ENCODE measurements at regions not wholly inside any gene's neighbourhood (a gene's known extent, or its start where the extent isn't known, plus 50 kb on each side); places are given as distances from the start of the nearest gene placed in this dataset.

DNA sequence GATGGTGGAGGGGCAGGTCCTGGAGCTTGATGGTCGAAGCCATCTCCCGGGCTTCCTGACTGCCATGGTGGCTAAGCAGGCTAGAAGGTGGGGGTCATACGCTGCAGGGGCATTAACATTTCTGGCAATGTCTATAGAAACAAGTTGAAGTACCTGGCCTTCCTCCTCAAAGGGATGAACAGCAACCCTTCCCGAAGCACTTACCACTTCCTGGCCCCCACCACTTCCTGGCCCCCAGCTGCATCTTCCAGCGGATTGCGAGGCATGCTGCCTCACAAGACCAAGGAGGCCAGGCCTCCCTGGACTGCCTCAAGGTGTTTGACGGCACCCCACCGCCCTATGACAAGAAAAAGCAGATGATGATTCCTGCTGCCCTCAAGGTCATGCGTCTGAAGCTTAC lies 97.0 kb upstream of the MOCS2 start:
- Histone ChIP-seq H4K8ac (ENCODE audit: low read depth, low read length) (no peak overlapping the region), H3K79me2 (ENCODE audit: control insufficient read depth, insufficient read depth, low read length, poor library complexity) (no peaks in the 10 kb centered on the region), H2AFZ (ENCODE audit: insufficient read depth, low read length, poor library complexity) (no peak overlapping the region), H3K9me3 (ENCODE audit: insufficient read depth, low read depth, low read length) (peaks cover 4% of the 10 kb centered on the region), H2BK12ac (ENCODE audit: low read length) (no peak overlapping the region), H2BK120ac (ENCODE audit: insufficient read depth, low read length, poor library complexity) (no peak overlapping the region), H4K91ac (ENCODE audit: low read depth, low read length) (no peak overlapping the region), H3K18ac (ENCODE audit: low read length) (no peak overlapping the region), H2AK5ac (ENCODE audit: low read length) (no peak overlapping the region), H3K36me3 (ENCODE audit: control insufficient read depth in 1 of 2, insufficient read depth in 2 of 2, low read length in 2 of 2) (no peaks in the 10 kb centered on the region), H4K12ac (ENCODE audit: low read depth, low read length) (no peak overlapping the region), H2BK5ac (ENCODE audit: low read depth, low read length, poor library complexity) (no peak overlapping the region), H3K4me1 (ENCODE audit: control insufficient read depth in 1 of 2, insufficient read depth in 2 of 2, low read length in 2 of 2) (no peaks in the 10 kb centered on the region), H3K14ac (ENCODE audit: low read length) (no peak overlapping the region), H3K79me1 (ENCODE audit: low read length) (no peaks in the 10 kb centered on the region), H3K27me3 (ENCODE audit: insufficient read depth, low read length) (no peaks in the 10 kb centered on the region), H3K4ac (ENCODE audit: low read depth, low read length) (no peak overlapping the region), H3K9ac (ENCODE audit: low read length) (no peak overlapping the region), H3K27ac (ENCODE audit: low read depth, low read length) (no peak overlapping the region), H3K23ac (ENCODE audit: low read length) (no peak overlapping the region), H3K4me2 (ENCODE audit: low read length) (no peak overlapping the region), H3K4me3 (ENCODE audit: low read depth, low read length) (no peak overlapping the region)
- WGBS (ENCODE audit: extremely low coverage, insufficient coverage, insufficient read length), result no CpG with 5 or more reads among the region's 9 CpGs
- no peak for DNase-seq

DNA sequence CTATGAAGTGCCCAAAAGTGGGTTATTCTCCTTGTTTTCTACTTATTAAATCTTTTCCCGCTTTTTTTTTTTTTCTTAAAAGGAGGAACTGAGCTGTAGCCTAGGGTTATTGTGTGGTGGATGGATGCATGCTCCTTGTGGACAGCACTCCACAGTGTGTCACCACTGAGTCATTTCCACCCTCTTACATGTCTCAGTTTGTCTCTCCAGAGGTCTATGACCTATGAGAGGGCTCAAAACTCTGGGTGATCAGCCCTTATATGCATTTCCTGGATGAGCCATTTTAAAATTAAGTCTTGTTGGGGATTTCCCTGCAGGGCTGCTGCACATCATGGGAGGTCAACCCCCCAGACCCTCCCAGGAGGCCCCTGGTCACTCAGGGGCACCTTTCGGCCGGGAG lies 102.2 kb upstream of the MOCS2 start:
- H3K4me1 ChIP-seq (ENCODE audit: control insufficient read depth in 1 of 2, insufficient read depth in 2 of 2, low read length in 2 of 2), result no peaks in the 10 kb centered on the region
- H3K79me1 ChIP-seq (ENCODE audit: low read length), result no peaks in the 10 kb centered on the region
- no peak overlapping the region for H2BK120ac ChIP-seq (ENCODE audit: insufficient read depth, low read length, poor library complexity)
- H3K18ac ChIP-seq (ENCODE audit: low read length), result no peak overlapping the region
- H3K79me2 ChIP-seq (ENCODE audit: control insufficient read depth, insufficient read depth, low read length, poor library complexity), result no peaks in the 10 kb centered on the region
- no peaks in the 10 kb centered on the region for H3K36me3 ChIP-seq (ENCODE audit: control insufficient read depth in 1 of 2, insufficient read depth in 2 of 2, low read length in 2 of 2)
- WGBS (ENCODE audit: extremely low coverage, insufficient coverage, insufficient read length), result no CpG with 5 or more reads among the region's 3 CpGs
- H3K4me2 ChIP-seq (ENCODE audit: low read length), result no peak overlapping the region
- H3K27ac ChIP-seq (ENCODE audit: low read depth, low read length), result no peak overlapping the region
- no peak overlapping the region for H3K4ac ChIP-seq (ENCODE audit: low read depth, low read length)
- no peak overlapping the region for H3K4me3 ChIP-seq (ENCODE audit: low read depth, low read length)
- no peak for DNase-seq
- H2AK5ac ChIP-seq (ENCODE audit: low read length), result no peak overlapping the region
- no peak overlapping the region for H3K9ac ChIP-seq (ENCODE audit: low read length)
- no peak overlapping the region for H4K8ac ChIP-seq (ENCODE audit: low read depth, low read length)
- no peak overlapping the region for H2AFZ ChIP-seq (ENCODE audit: insufficient read depth, low read length, poor library complexity)
- H2BK12ac ChIP-seq (ENCODE audit: low read length), result no peak overlapping the region
- H3K23ac ChIP-seq (ENCODE audit: low read length), result no peak overlapping the region
- H4K12ac ChIP-seq (ENCODE audit: low read depth, low read length), result no peak overlapping the region
- H3K14ac ChIP-seq (ENCODE audit: low read length), result no peak overlapping the region
- no peaks in the 10 kb centered on the region for H3K9me3 ChIP-seq (ENCODE audit: insufficient read depth, low read depth, low read length)
- no peaks in the 10 kb centered on the region for H3K27me3 ChIP-seq (ENCODE audit: insufficient read depth, low read length)
- no peak overlapping the region for H2BK5ac ChIP-seq (ENCODE audit: low read depth, low read length, poor library complexity)
- no peak overlapping the region for H4K91ac ChIP-seq (ENCODE audit: low read depth, low read length)

DNA sequence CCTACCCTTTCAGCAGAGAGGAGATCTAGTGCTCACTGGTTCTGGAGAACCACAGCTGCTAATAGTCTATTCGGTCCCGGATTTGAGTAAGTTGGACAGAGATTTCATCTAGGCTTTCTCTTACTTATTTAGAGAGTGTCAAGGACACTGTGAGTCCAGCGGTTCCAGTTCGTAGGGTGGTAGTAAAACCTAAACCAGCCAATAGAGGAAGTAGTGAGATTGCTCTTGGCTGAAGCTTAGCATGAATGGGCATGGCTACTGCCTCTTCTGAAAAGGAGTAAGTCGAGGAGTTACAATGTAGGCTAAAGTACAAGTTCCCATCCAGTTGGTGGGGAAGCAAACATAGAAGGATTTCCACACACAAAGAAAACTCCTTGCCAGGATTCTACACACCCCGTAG lies 109.6 kb upstream of the MOCS2 start:
- Histone ChIP-seq H3K4me3 (ENCODE audit: low read depth, low read length) (no peak overlapping the region), H3K9me3 (ENCODE audit: insufficient read depth, low read depth, low read length) (no peaks in the 10 kb centered on the region), H3K79me2 (ENCODE audit: control insufficient read depth, insufficient read depth, low read length, poor library complexity) (no peaks in the 10 kb centered on the region), H3K27me3 (ENCODE audit: insufficient read depth, low read length) (no peaks in the 10 kb centered on the region), H4K91ac (ENCODE audit: low read depth, low read length) (no peak overlapping the region), H3K14ac (ENCODE audit: low read length) (no peak overlapping the region), H4K12ac (ENCODE audit: low read depth, low read length) (no peak overlapping the region), H3K23ac (ENCODE audit: low read length) (no peak overlapping the region), H4K8ac (ENCODE audit: low read depth, low read length) (no peak overlapping the region), H3K36me3 (ENCODE audit: control insufficient read depth in 1 of 2, insufficient read depth in 2 of 2, low read length in 2 of 2) (no peaks in the 10 kb centered on the region), H2BK120ac (ENCODE audit: insufficient read depth, low read length, poor library complexity) (no peak overlapping the region), H2BK12ac (ENCODE audit: low read length) (no peak overlapping the region), H3K9ac (ENCODE audit: low read length) (no peak overlapping the region), H2BK5ac (ENCODE audit: low read depth, low read length, poor library complexity) (no peak overlapping the region), H3K4me1 (ENCODE audit: control insufficient read depth in 1 of 2, insufficient read depth in 2 of 2, low read length in 2 of 2) (no peaks in the 10 kb centered on the region), H2AK5ac (ENCODE audit: low read length) (no peak overlapping the region), H3K27ac (ENCODE audit: low read depth, low read length) (no peak overlapping the region), H3K4me2 (ENCODE audit: low read length) (no peak overlapping the region), H3K4ac (ENCODE audit: low read depth, low read length) (no peak overlapping the region), H2AFZ (ENCODE audit: insufficient read depth, low read length, poor library complexity) (no peak overlapping the region), H3K18ac (ENCODE audit: low read length) (no peak overlapping the region), H3K79me1 (ENCODE audit: low read length) (no peaks in the 10 kb centered on the region)
- WGBS (ENCODE audit: extremely low coverage, insufficient coverage, insufficient read length), result no CpG with 5 or more reads among the region's 6 CpGs
- no peak for DNase-seq

DNA sequence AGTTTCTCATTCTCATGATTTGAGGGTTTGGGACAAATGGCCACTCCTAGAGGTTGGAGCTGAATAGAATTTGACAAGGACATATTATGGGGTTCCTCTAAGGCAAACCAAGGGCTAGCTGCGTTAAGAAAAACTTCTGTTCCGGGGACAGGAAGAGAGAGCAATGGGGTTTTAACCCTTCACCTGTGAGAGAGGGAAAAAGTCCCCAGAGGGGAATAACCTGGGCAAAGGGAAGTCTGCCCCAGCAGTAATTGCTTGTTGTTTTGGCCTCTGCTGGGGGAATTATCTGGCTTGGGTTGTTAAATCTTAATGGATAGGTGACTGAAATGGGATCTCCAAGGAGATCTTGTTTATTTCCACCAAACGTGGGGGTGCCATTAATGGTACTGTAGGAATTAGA lies 110.1 kb upstream of the MOCS2 start:
- H3K4me3 ChIP-seq (ENCODE audit: low read depth, low read length), result no peak overlapping the region
- no peak overlapping the region for H4K91ac ChIP-seq (ENCODE audit: low read depth, low read length)
- H3K4me2 ChIP-seq (ENCODE audit: low read length), result no peak overlapping the region
- no peak overlapping the region for H4K8ac ChIP-seq (ENCODE audit: low read depth, low read length)
- no CpG with 5 or more reads among the region's 3 CpGs for WGBS (ENCODE audit: extremely low coverage, insufficient coverage, insufficient read length)
- no peak overlapping the region for H3K18ac ChIP-seq (ENCODE audit: low read length)
- no peaks in the 10 kb centered on the region for H3K9me3 ChIP-seq (ENCODE audit: insufficient read depth, low read depth, low read length)
- H3K36me3 ChIP-seq (ENCODE audit: control insufficient read depth in 1 of 2, insufficient read depth in 2 of 2, low read length in 2 of 2), result no peaks in the 10 kb centered on the region
- no peak overlapping the region for H3K9ac ChIP-seq (ENCODE audit: low read length)
- H2BK120ac ChIP-seq (ENCODE audit: insufficient read depth, low read length, poor library complexity), result no peak overlapping the region
- no peak overlapping the region for H3K14ac ChIP-seq (ENCODE audit: low read length)
- H3K27me3 ChIP-seq (ENCODE audit: insufficient read depth, low read length), result no peaks in the 10 kb centered on the region
- no peak overlapping the region for H3K23ac ChIP-seq (ENCODE audit: low read length)
- no peaks in the 10 kb centered on the region for H3K4me1 ChIP-seq (ENCODE audit: control insufficient read depth in 1 of 2, insufficient read depth in 2 of 2, low read length in 2 of 2)
- H2AK5ac ChIP-seq (ENCODE audit: low read length), result no peak overlapping the region
- no peaks in the 10 kb centered on the region for H3K79me1 ChIP-seq (ENCODE audit: low read length)
- no peak overlapping the region for H4K12ac ChIP-seq (ENCODE audit: low read depth, low read length)
- no peak overlapping the region for H2BK12ac ChIP-seq (ENCODE audit: low read length)
- H3K79me2 ChIP-seq (ENCODE audit: control insufficient read depth, insufficient read depth, low read length, poor library complexity), result no peaks in the 10 kb centered on the region
- H3K4ac ChIP-seq (ENCODE audit: low read depth, low read length), result no peak overlapping the region
- H2BK5ac ChIP-seq (ENCODE audit: low read depth, low read length, poor library complexity), result no peak overlapping the region
- H3K27ac ChIP-seq (ENCODE audit: low read depth, low read length), result no peak overlapping the region
- no peak for DNase-seq
- no peak overlapping the region for H2AFZ ChIP-seq (ENCODE audit: insufficient read depth, low read length, poor library complexity)

Data from trophoblast cell (in vitro differentiated cells and primary cell).